ENCODE measurements at regions not wholly inside any gene's neighbourhood (a gene's known extent, or its start where the extent isn't known, plus 50 kb on each side); places are given as distances from the start of the nearest gene placed in this dataset.

GRCh38 chr18:67410075-67411070 lies 106.1 kb downstream of the DSEL start:
- no peak for TF ChIP-seq CTCF (conservative IDR thresholded peaks at IDR 0.05; ENCODE audit: low read depth, low read length)
- H3K4me3 ChIP-seq (ENCODE audit: low read length): no peak overlapping the region
- DNase-seq (ENCODE audit: low read depth): no peak

GRCh38 chr18:67408240-67408639 lies 108.3 kb downstream of the DSEL start:
- no peak overlapping the region for H3K4me3 ChIP-seq (ENCODE audit: low read length)
- no peak for TF ChIP-seq CTCF (conservative IDR thresholded peaks at IDR 0.05; ENCODE audit: low read depth, low read length)
- no peak for DNase-seq (ENCODE audit: low read depth)

- DNase-seq (ENCODE audit: low read depth): no peak
- TF ChIP-seq CTCF (conservative IDR thresholded peaks at IDR 0.05; ENCODE audit: low read depth, low read length): no peak
- H3K4me3 ChIP-seq (ENCODE audit: low read length): no peak overlapping the region
Measured at GRCh38 chr18:67406714-67407113, 109.8 kb downstream of the DSEL start.

- no peak for DNase-seq (ENCODE audit: low read depth)
Measured at GRCh38 chr18:67402543-67402942, 114.0 kb downstream of the DSEL start.

GRCh38 chr18:67400502-67401117 lies 115.9 kb downstream of the DSEL start:
- no peak for DNase-seq (ENCODE audit: low read depth)
- no peak for TF ChIP-seq CTCF (conservative IDR thresholded peaks at IDR 0.05; ENCODE audit: low read depth, low read length)
- H3K4me3 ChIP-seq (ENCODE audit: low read length): no peak overlapping the region

More at GRCh38 chr18:67402543-67402942, 114.0 kb downstream of the DSEL start:
- H3K4me3 ChIP-seq (ENCODE audit: low read length): no peak overlapping the region
- TF ChIP-seq CTCF (conservative IDR thresholded peaks at IDR 0.05; ENCODE audit: low read depth, low read length): no peak

GRCh38 chr18:67386032-67386431 lies 130.5 kb downstream of the DSEL start:
- TF ChIP-seq CTCF (conservative IDR thresholded peaks at IDR 0.05; ENCODE audit: low read depth, low read length): no peak
- H3K4me3 ChIP-seq (ENCODE audit: low read length): no peak overlapping the region

More at GRCh38 chr18:67386032-67386431, 130.5 kb downstream of the DSEL start:
- no peak for DNase-seq (ENCODE audit: low read depth)
